ENCODE measurements at regions not wholly inside any gene's neighbourhood (a gene's known extent, or its start where the extent isn't known, plus 50 kb on each side); places are given as distances from the start of the nearest gene placed in this dataset.

GRCh38 chr20:60624066-60624465, 628.0 kb upstream of the CDH4 start:
- DNase-seq (ENCODE audit: low spot score), result no peak
- no peak for TF ChIP-seq CTCF (IDR thresholded peaks at IDR 0.05)
- ATAC-seq (ENCODE audit: low FRiP score), result no peak

- no peak for ATAC-seq (ENCODE audit: low FRiP score)
- DNase-seq (ENCODE audit: low spot score), result no peak
- TF ChIP-seq CTCF (IDR thresholded peaks at IDR 0.05), result no peak
Observed at GRCh38 chr20:60627751-60628565, 624.1 kb upstream of the CDH4 start.

- ATAC-seq (ENCODE audit: low FRiP score) (no peak), DNase-seq (ENCODE audit: low spot score) (no peak)
Observed at GRCh38 chr20:60628749-60629148, 623.3 kb upstream of the CDH4 start.

GRCh38 chr20:60629206-60629605, 622.9 kb upstream of the CDH4 start:
- no peak for ATAC-seq (ENCODE audit: low FRiP score)
- no peak for TF ChIP-seq CTCF (IDR thresholded peaks at IDR 0.05)
- no peak for DNase-seq (ENCODE audit: low spot score)

More at GRCh38 chr20:60628749-60629148, 623.3 kb upstream of the CDH4 start:
- TF ChIP-seq CTCF (IDR thresholded peaks at IDR 0.05), result no peak

- no peak for ATAC-seq (ENCODE audit: low FRiP score)
- no peak for TF ChIP-seq CTCF (IDR thresholded peaks at IDR 0.05)
Observed at GRCh38 chr20:60630609-60631008, 621.5 kb upstream of the CDH4 start.

GRCh38 chr20:60631585-60632287, 620.3 kb upstream of the CDH4 start:
- DNase-seq (ENCODE audit: low spot score) (no peak), ATAC-seq (ENCODE audit: low FRiP score) (no peak)
- no peak for TF ChIP-seq CTCF (IDR thresholded peaks at IDR 0.05)

More at GRCh38 chr20:60630609-60631008, 621.5 kb upstream of the CDH4 start:
- DNase-seq (ENCODE audit: low spot score), result no peak
